Liver (tissue), 8 donors: ENCODE measurements at regions not wholly inside any gene's neighbourhood (a gene's known extent, or its start where the extent isn't known, plus 50 kb on each side); places are given as distances from the start of the nearest gene placed in this dataset.

ENCODE experiments used
- DNase-seq: peaks from one replicate; pipeline ENCODE4 v3.0.0-alpha.2; 2017; ENCODE audit warnings: low spot score
- H3K27ac ChIP-seq, 2 donors: one replicate each; pipeline ENCODE4 v1.7.0; 2013; ENCODE audit warnings: inconsistent platforms in 2 of 2, low read length in 2 of 2, control low read depth in 1 of 2, low read depth in 1 of 2, mild to moderate bottlenecking in 1 of 2
- H3K27me3 ChIP-seq, 4 donors: one replicate each; pipeline versions ENCODE4 v1.6.1 to v1.7.0; 2013; ENCODE audit warnings: low read length in 3 of 4, inconsistent platforms in 1 of 4, mild to moderate bottlenecking in 1 of 4, moderate library complexity in 1 of 4; ENCODE audit not compliant: control insufficient read depth in 4 of 4, insufficient read depth in 4 of 4
- H3K36me3 ChIP-seq, 4 donors: one replicate each; pipeline versions ENCODE4 v1.6.1 to v1.7.0; 2013; ENCODE audit warnings: low read length in 3 of 4, mild to moderate bottlenecking in 3 of 4, low read depth in 1 of 4, moderate library complexity in 1 of 4; ENCODE audit not compliant: control insufficient read depth in 4 of 4, insufficient read depth in 3 of 4
- H3K4me1 ChIP-seq, 4 donors: one replicate each; pipeline versions ENCODE4 v1.6.1 to v1.7.0; 2013; ENCODE audit warnings: low read length in 3 of 4, mild to moderate bottlenecking in 3 of 4, moderate library complexity in 1 of 4; ENCODE audit not compliant: control insufficient read depth in 4 of 4, insufficient read depth in 4 of 4
- H3K4me3 ChIP-seq, 3 donors: one replicate each; pipeline versions ENCODE4 v1.6.1 to v1.7.0; 2013; ENCODE audit warnings: low read length in 3 of 3, control low read depth in 1 of 3, low read depth in 1 of 3, mild to moderate bottlenecking in 1 of 3
- H3K9ac ChIP-seq, 2 donors: one replicate each; pipeline ENCODE4 v1.7.0; 2013; ENCODE audit warnings: low read length in 2 of 2, mild to moderate bottlenecking in 2 of 2, moderate library complexity in 2 of 2, control low read depth in 1 of 2, low read depth in 1 of 2
- H3K9me3 ChIP-seq, 4 donors: one replicate each; pipeline versions ENCODE4 v1.6.1 to v1.7.0; 2013; ENCODE audit warnings: low read length in 3 of 4; ENCODE audit not compliant: control insufficient read depth in 4 of 4
- ATF3 ChIP-seq: IDR thresholded peaks from 2 replicates; pipeline ENCODE4 v1.6.1; 2016; ENCODE audit warnings: antibody characterized with exemption
- CTCF ChIP-seq: fragments of 150-350 bp; IDR thresholded peaks from 2 replicates; pipeline ENCODE4 v1.5.1; 2017; ENCODE audit warnings: improper control_type of control experiment, low read depth, low read length; ENCODE audit not compliant: missing input control
- EGR1 ChIP-seq, 2 donors: IDR thresholded peaks; 2 replicates each; pipeline ENCODE4 v1.6.1; 2016 to 2018; ENCODE audit warnings: antibody characterized with exemption in 2 of 2, low read depth in 2 of 2
- FOXA1 ChIP-seq: IDR thresholded peaks from 2 replicates; pipeline ENCODE4 v1.6.1; 2016; ENCODE audit warnings: antibody characterized with exemption
- FOXA2 ChIP-seq: IDR thresholded peaks from 2 replicates; pipeline ENCODE4 v1.6.1; 2016; ENCODE audit warnings: antibody characterized with exemption
- GABPA ChIP-seq, 2 donors: IDR thresholded peaks in 1 of 2; conservative IDR thresholded peaks in 1 of 2; 2 replicates each; pipeline ENCODE4 v1.6.1; 2016; ENCODE audit warnings: antibody characterized with exemption in 2 of 2, mild to moderate bottlenecking in 1 of 2, moderate library complexity in 1 of 2
- HNF4A ChIP-seq, 2 donors: conservative IDR thresholded peaks; 2 replicates each; pipeline ENCODE4 v1.6.1; 2016; ENCODE audit warnings: antibody characterized with exemption in 2 of 2, mild to moderate bottlenecking in 2 of 2
- HNF4G ChIP-seq: IDR thresholded peaks from 2 replicates; pipeline ENCODE4 v1.6.1; 2016; ENCODE audit warnings: antibody characterized with exemption
- JUND ChIP-seq, 2 donors: IDR thresholded peaks; 2 replicates each; pipeline ENCODE4 v1.6.1; 2016; ENCODE audit warnings: antibody characterized with exemption in 2 of 2
- MAX ChIP-seq: IDR thresholded peaks from 2 replicates; pipeline ENCODE4 v1.6.1; 2016; ENCODE audit warnings: antibody characterized with exemption
- NR2F2 ChIP-seq: IDR thresholded peaks from 2 replicates; pipeline ENCODE4 v1.6.1; 2016; ENCODE audit warnings: antibody characterized with exemption
- RAD21 ChIP-seq, 2 donors: IDR thresholded peaks; 2 replicates each; pipeline ENCODE4 v1.6.1; 2016; ENCODE audit warnings: antibody characterized with exemption in 2 of 2, mild to moderate bottlenecking in 2 of 2
- RXRA ChIP-seq, 2 donors: IDR thresholded peaks; 2 replicates each; pipeline ENCODE4 v1.6.1; 2017 to 2018; ENCODE audit warnings: antibody characterized with exemption in 2 of 2, mild to moderate bottlenecking in 1 of 2
- SP1 ChIP-seq: IDR thresholded peaks from 2 replicates; pipeline ENCODE4 v1.6.1; 2018; ENCODE audit warnings: antibody characterized with exemption, mild to moderate bottlenecking
- TAF1 ChIP-seq: conservative IDR thresholded peaks from 2 replicates; pipeline ENCODE4 v1.6.1; 2016; ENCODE audit warnings: antibody characterized with exemption, mild to moderate bottlenecking
- YY1 ChIP-seq: IDR thresholded peaks from 2 replicates; pipeline ENCODE4 v1.6.1; 2016; ENCODE audit warnings: antibody characterized with exemption, mild to moderate bottlenecking
- ZBTB33 ChIP-seq: IDR thresholded peaks from 2 replicates; pipeline ENCODE4 v1.6.1; 2016; ENCODE audit warnings: antibody characterized with exemption
- WGBS: extraction: QIAGEN DNeasy Blood & Tissue Kit; methylation state at CpG from one replicate; pipeline ENCODE4 v1.1.7; 2013; 5-methylcytosine and 5-hydroxymethylcytosine counted together
- donor health status: healthy.
- donor health status: healthy.
- donor health status: healthy.
- donor health status: healthy.
- donor health status: healthy.

GRCh38 chr5:18366234-18366633 lies 732.0 kb downstream of the TAF11L14 start:
- no peak for TF ChIP-seq CTCF
- no peak for TF ChIP-seq FOXA2
- TF ChIP-seq YY1 = no peak
- TF ChIP-seq RAD21 (IDR thresholded peaks at IDR 0.05) = no peak
- no peak for TF ChIP-seq FOXA1
- no peak for TF ChIP-seq ZBTB33
- TF ChIP-seq RXRA (IDR thresholded peaks at IDR 0.05) = no peak
- peaks cover 0 to 4% (median under 1%) of the 10 kb centered on the region in 4 donors for H3K27me3 ChIP-seq
- no peak overlapping the region for H3K9ac ChIP-seq
- no peak for DNase-seq
- no peaks in the 10 kb centered on the region for H3K9me3 ChIP-seq
- no peak overlapping the region for H3K27ac ChIP-seq
- H3K4me3 ChIP-seq = no peak overlapping the region
- 84% methylated on average over 8 of the region's 8 CpGs for WGBS
- H3K4me1 ChIP-seq = no peaks in the 10 kb centered on the region
- no peaks in the 10 kb centered on the region for H3K36me3 ChIP-seq

- H3K4me3 ChIP-seq = no peak overlapping the region
- no peak overlapping the region for H3K27ac ChIP-seq
- DNase-seq = no peak
- H3K36me3 ChIP-seq = no peaks in the 10 kb centered on the region
- TF ChIP-seq RXRA (IDR thresholded peaks at IDR 0.05) = no peak
- no peak for TF ChIP-seq FOXA1
- no peak for TF ChIP-seq SP1
- no peak for TF ChIP-seq EGR1 (IDR thresholded peaks at IDR 0.05; ENCODE audit: low read depth in 2 of 2)
- no peak for TF ChIP-seq FOXA2
- TF ChIP-seq TAF1 = no peak
- no peak for TF ChIP-seq YY1
- TF ChIP-seq MAX = no peak
- no peak for TF ChIP-seq ZBTB33
- H3K27me3 ChIP-seq = peaks cover 0 to 2% (median 0%) of the 10 kb centered on the region in 4 donors
- 54% methylated on average over 3 of the region's 3 CpGs for WGBS
- H3K9me3 ChIP-seq = no peaks in the 10 kb centered on the region
- no peak overlapping the region for H3K9ac ChIP-seq
- no peaks in the 10 kb centered on the region for H3K4me1 ChIP-seq
Measured at GRCh38 chr5:18370531-18370930, 736.3 kb downstream of the TAF11L14 start.

- no peak overlapping the region for H3K27ac ChIP-seq
- H3K9ac ChIP-seq = no peak overlapping the region
- H3K27me3 ChIP-seq = no peaks in the 10 kb centered on the region
- H3K4me1 ChIP-seq = no peaks in the 10 kb centered on the region
- WGBS = 51% methylated on average over 2 of the region's 2 CpGs
- no peak overlapping the region for H3K4me3 ChIP-seq
- no peaks in the 10 kb centered on the region for H3K36me3 ChIP-seq
- no peaks in the 10 kb centered on the region for H3K9me3 ChIP-seq
- DNase-seq = no peak
- TF ChIP-seq SP1 (no peak), ATF3 (no peak), ZBTB33 (no peak), HNF4G (no peak), NR2F2 (no peak), HNF4A (conservative IDR thresholded peaks at IDR 0.05) (no peak), CTCF (no peak), MAX (no peak), RXRA (IDR thresholded peaks at IDR 0.05) (no peak), GABPA (IDR thresholded peaks at IDR 0.05 in 1 of 2, conservative IDR thresholded peaks at IDR 0.05 in 1 of 2) (no peak), JUND (IDR thresholded peaks at IDR 0.05) (no peak), RAD21 (IDR thresholded peaks at IDR 0.05) (no peak)
Measured at GRCh38 chr5:18375641-18376040, 741.4 kb downstream of the TAF11L14 start.
